NB4 (cell line): ENCODE measurements at regions not wholly inside any gene's neighbourhood (a gene's known extent, or its start where the extent isn't known, plus 50 kb on each side); places are given as distances from the start of the nearest gene placed in this dataset.

Source experiments
- MYC ChIP-seq: IDR thresholded peaks from 2 replicates; pipeline ENCODE4 v1.6.1; 2011; ENCODE audit warnings: low read depth, low read length
- POLR2A ChIP-seq: IDR thresholded peaks from 2 replicates; pipeline ENCODE4 v1.6.1; 2011; ENCODE audit warnings: mild to moderate bottlenecking; ENCODE audit not compliant: insufficient read length; ENCODE audit errors: extremely low read depth
- TF ChIP-seq, protein P1 (sequence below): IDR thresholded peaks from one replicate; pipeline ENCODE4 v1.5.1; 2012; ENCODE audit warnings: low read depth, low read length

DNA sequence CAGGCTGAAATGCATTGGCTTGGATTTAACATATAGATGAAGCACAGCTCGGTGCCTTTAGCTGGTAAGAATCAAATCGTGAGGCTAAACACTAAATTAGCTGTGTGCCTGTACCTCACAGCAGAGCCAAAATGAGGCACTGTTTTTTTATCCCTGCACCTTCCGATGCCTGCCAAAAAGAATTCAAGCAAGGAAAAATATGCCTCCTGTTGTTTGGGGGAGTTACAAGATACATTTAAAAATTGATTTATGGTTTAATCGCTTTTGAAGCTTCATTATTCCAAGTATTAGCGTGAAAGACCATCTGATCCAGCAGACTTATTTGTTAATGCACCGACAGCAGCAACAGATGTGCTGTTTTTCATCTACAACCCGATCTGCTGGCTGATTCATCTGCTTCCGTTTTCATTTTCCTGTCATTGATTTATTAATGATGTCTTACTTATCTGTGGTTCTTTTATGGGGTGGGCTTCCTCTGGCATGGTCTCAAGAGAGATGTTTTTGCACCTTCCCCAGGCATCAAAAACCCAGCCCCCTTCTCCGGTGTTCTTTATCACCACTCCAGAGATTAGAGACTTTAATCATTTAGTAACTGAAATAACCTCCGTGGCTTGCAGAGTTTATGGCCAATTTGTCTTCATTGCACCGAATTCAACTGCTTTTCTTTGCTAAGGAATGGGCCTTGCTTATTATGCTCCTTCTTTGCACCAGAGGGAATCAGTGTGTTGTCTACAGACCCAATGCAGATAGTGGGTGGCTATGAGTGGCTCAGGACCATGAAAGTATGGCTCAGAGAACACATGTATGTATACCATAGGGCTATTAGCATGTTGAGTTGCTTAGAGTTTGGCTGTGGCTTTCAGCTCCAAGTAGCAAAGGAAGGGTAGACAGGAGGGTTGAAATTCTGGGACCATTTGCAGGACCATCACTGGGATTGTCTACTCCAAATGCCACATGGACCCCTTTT, 166.8 kb upstream of the TMEM260 start:
- TF ChIP-seq POLR2A (no peak), MYC (no peak)
- TF ChIP-seq, protein P1, sequence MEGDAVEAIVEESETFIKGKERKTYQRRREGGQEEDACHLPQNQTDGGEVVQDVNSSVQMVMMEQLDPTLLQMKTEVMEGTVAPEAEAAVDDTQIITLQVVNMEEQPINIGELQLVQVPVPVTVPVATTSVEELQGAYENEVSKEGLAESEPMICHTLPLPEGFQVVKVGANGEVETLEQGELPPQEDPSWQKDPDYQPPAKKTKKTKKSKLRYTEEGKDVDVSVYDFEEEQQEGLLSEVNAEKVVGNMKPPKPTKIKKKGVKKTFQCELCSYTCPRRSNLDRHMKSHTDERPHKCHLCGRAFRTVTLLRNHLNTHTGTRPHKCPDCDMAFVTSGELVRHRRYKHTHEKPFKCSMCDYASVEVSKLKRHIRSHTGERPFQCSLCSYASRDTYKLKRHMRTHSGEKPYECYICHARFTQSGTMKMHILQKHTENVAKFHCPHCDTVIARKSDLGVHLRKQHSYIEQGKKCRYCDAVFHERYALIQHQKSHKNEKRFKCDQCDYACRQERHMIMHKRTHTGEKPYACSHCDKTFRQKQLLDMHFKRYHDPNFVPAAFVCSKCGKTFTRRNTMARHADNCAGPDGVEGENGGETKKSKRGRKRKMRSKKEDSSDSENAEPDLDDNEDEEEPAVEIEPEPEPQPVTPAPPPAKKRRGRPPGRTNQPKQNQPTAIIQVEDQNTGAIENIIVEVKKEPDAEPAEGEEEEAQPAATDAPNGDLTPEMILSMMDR: no peak
